Activated CD4-positive, alpha-beta T cell treated with anti-CD3 and anti-CD28 coated beads for 36 hours (primary cell): ENCODE measurements at regions not wholly inside any gene's neighbourhood (a gene's known extent, or its start where the extent isn't known, plus 50 kb on each side); places are given as distances from the start of the nearest gene placed in this dataset.

Source experiments
- ATAC-seq: fragments of 200-7000 bp; cut with Tn5 transposase; one replicate; pipeline ENCODE4 v1.10.0; 2021; ENCODE audit warnings: mild to moderate bottlenecking, moderate library complexity
- CTCF ChIA-PET: fragments of 350-600 bp; sonication (Branson Sonifier 250); formaldehyde crosslinking; loops from one replicate; lab custom pipeline; 2021; ENCODE audit warnings: antibody characterized with exemption; lab: Charles Lee
- POLR2A ChIA-PET: fragments of 350-600 bp; sonication (Branson Sonifier 250); formaldehyde crosslinking; loops from one replicate; lab custom pipeline; 2021; ENCODE audit warnings: antibody characterized with exemption, inconsistent platforms; lab: Charles Lee
- DNase-seq: peaks from one replicate; pipeline ENCODE4 v3.0.0-alpha.2; 2020
- H3K27ac Mint-ChIP-seq: one replicate; pipeline ENCODE4 v1.8.0; 2021; ENCODE audit warnings: mixed read lengths
- H3K27me3 Mint-ChIP-seq: one replicate; pipeline ENCODE4 v1.8.0; 2021; ENCODE audit warnings: mixed read lengths
- H3K36me3 Mint-ChIP-seq: one replicate; pipeline ENCODE4 v1.8.0; 2021; ENCODE audit warnings: low read depth, mixed read lengths
- H3K4me1 Mint-ChIP-seq: one replicate; pipeline ENCODE4 v1.8.0; 2021; ENCODE audit warnings: mixed read lengths
- H3K4me3 Mint-ChIP-seq: one replicate; pipeline ENCODE4 v1.8.0; 2021; ENCODE audit warnings: mild to moderate bottlenecking, moderate library complexity, mixed read lengths
- H3K9me3 Mint-ChIP-seq: one replicate; pipeline ENCODE4 v1.8.0; 2021; ENCODE audit warnings: low read depth, mixed read lengths
- intact Hi-C, 2 experiments: fragments of 100-400 bp; cut with DNase I in 1 of 2; cut with micrococcal nuclease in 1 of 2; formaldehyde crosslinking; loops; one replicate each; pipeline versions ENCODE4 v1.14.2 to v1.15.1; 2022 to 2024; cut with DNase I, micrococcal nuclease

DNA sequence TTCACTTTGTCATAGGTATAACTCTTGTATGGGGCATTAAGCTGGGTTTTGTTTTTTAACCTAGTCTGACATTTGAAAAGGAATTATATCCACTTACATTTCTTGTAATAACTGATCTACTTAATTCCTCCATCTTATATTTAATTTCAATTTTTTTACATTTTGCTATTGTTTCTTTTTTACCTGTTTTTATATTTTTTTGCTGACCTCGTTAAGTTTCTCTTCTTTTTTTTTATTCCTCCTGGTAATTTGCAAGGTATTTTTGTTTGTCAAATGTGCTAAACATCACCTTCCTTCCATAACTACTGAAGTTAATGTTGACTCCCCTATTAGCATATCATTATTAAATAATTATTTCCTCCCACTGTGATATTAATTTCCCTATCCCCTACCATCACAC is 87.7 kb upstream of the NR2F2 start:
- no peaks in the 10 kb centered on the region for H3K9me3 Mint-ChIP-seq
- CTCF ChIA-PET, result no interaction called here

DNA sequence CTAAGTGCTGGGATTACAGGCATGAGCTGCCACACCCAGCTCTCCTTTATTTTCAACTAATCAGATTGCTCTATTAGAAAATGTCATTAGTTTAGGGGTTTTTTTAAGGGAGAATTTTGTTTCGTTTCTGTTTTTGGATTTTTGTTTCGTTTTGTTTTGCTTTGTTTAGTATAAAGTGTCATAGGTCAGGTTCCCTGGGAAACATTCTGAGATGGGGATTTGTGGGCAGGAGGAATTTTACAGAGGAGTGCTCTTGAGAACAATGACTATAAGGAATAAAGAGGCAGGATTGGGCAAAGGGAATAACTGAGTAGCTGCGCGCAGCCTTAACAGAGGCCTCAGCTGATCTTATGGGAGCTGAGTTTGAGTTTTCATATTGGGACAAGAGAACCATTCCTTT is 86.8 kb upstream of the NR2F2 start:
- Mint-ChIP-seq H3K27ac (no peak overlapping the region), H3K4me1 (no peaks in the 10 kb centered on the region), H3K9me3 (no peaks in the 10 kb centered on the region), H3K36me3 (no peaks in the 10 kb centered on the region), H3K4me3 (no peak overlapping the region), H3K27me3 (peaks cover 9% of the 10 kb centered on the region)
- ChIA-PET POLR2A (no interaction called here), CTCF (no interaction called here)
- intact Hi-C loops, result no loop called here
- ATAC-seq (no peak), DNase-seq (no peak)

More for the DNA sequence above, 87.7 kb upstream of the NR2F2 start:
- Mint-ChIP-seq H3K27me3 (peaks cover 9% of the 10 kb centered on the region), H3K4me3 (no peak overlapping the region), H3K36me3 (no peaks in the 10 kb centered on the region), H3K27ac (no peak overlapping the region), H3K4me1 (no peaks in the 10 kb centered on the region)
- POLR2A ChIA-PET, result no interaction called here
- intact Hi-C loops, result no loop called here
- DNase-seq, result no peak
- no peak for ATAC-seq

DNA sequence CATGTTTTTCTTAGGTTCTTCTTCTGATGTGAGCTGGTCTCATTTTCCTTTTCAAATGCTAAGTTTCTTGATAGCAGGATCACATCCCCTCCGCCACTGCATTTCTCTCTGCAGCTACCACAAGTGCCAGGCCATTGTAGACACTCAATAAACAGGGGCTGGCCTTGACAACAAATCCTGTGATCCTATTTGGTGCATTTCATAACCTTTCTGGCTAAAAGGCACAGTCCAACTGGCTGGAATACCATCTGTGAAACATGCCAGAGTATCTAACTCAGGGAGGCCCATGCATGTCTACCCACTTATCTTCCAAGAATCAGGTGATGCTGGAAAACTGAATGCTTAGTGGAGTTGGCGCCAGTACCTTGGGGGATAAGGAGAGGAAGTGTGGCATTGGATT is 85.2 kb upstream of the NR2F2 start:
- Mint-ChIP-seq H3K27ac (no peak overlapping the region), H3K4me1 (no peaks in the 10 kb centered on the region), H3K36me3 (no peaks in the 10 kb centered on the region), H3K27me3 (peaks cover 9% of the 10 kb centered on the region), H3K4me3 (no peak overlapping the region), H3K9me3 (no peaks in the 10 kb centered on the region)
- ChIA-PET POLR2A (no interaction called here), CTCF (no interaction called here)
- intact Hi-C loops, result no loop called here
- no peak for ATAC-seq
- no peak for DNase-seq

DNA sequence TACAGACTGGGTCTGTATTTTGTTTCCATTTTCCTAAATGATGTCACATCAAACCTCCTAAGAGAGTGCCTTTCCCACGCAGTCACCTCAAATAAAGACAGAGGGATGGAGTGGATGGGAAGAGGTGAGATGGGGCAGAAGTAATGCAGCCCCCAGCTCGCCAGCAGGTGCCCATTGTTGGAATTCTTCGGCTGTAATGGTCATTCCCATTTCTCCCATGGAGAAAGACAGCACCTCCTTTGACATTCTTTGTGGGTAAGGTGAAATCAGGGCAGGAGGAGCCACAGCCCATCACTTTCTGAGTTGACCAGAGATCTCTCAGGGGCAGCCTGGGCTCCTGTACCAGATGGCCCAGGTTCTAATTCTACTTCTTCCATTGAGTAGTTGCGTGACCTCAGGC is 84.4 kb upstream of the NR2F2 start:
- Mint-ChIP-seq H3K9me3 (no peaks in the 10 kb centered on the region), H3K27me3 (peaks cover 9% of the 10 kb centered on the region), H3K36me3 (no peaks in the 10 kb centered on the region), H3K4me3 (no peak overlapping the region), H3K27ac (no peak overlapping the region), H3K4me1 (no peaks in the 10 kb centered on the region)
- ATAC-seq (no peak), DNase-seq (no peak)
- ChIA-PET POLR2A (no interaction called here), CTCF (no interaction called here)
- intact Hi-C loops, result no loop called here

DNA sequence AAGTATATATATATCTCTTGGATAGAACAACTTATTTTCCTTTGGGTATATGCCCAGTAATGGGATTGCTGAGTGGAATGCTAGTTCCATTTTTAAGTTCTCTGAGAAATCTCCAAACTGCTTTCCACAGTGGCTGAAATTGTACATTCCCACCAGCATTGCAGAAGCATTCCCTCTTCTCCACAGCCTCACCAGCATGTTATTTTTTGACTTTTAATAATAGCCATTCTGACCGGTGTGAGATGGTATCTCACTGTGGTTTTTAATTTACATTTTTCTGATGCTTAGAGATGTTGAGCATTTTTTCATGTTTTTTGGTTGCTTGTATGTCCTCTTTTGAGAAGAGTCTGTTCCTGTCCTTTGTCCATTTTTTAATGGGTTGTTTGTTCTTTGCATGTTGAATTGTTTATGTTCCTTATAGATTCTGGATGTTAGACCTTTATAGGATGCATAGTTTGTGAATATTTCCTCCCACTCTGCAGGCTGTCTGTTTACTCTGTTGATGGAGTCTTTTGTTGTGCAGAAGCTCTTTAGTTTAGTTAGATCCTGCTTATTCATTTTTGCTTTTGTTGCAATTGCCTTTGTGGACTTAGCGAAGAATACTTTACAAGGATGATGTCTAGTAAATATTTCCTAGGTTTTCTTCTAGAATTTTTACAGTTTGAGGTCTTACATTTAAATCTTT is 82.7 kb upstream of the NR2F2 start:
- peaks cover 12% of the 10 kb centered on the region for H3K27me3 Mint-ChIP-seq
- DNase-seq (no peak), ATAC-seq (no peak)
- peaks cover 2% of the 10 kb centered on the region for H3K9me3 Mint-ChIP-seq
- no peak overlapping the region for H3K4me3 Mint-ChIP-seq
- ChIA-PET POLR2A (no interaction called here), CTCF (no interaction called here)
- intact Hi-C loops, result no loop called here
- no peak overlapping the region for H3K27ac Mint-ChIP-seq
- no peaks in the 10 kb centered on the region for H3K4me1 Mint-ChIP-seq
- no peaks in the 10 kb centered on the region for H3K36me3 Mint-ChIP-seq

DNA sequence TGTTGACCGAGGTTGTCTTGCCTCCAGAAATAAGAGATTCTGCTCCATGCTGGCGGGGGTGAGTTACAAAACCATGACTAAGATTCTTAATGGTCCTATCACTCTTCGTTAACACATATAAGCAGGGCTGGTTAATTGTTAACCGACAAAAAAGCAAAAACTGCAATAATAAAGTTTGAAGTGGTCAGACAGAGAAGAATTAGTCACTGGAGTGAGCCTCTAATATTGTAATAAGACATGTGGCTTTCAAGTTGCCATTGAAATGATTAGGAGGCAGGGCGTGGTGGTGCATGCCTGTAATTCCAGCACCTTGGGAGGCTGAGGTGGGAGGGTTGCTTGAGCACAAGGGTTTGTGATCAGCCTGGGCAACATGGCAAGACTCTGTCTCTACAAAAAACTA is 78.4 kb upstream of the NR2F2 start:
- ChIA-PET POLR2A (no interaction called here), CTCF (no interaction called here)
- no peak for ATAC-seq
- H3K27me3 Mint-ChIP-seq, result peaks cover 3% of the 10 kb centered on the region
- no peak overlapping the region for H3K27ac Mint-ChIP-seq
- peaks cover 6% of the 10 kb centered on the region for H3K9me3 Mint-ChIP-seq
- no peaks in the 10 kb centered on the region for H3K36me3 Mint-ChIP-seq
- H3K4me1 Mint-ChIP-seq, result no peaks in the 10 kb centered on the region
- DNase-seq, result no peak
- intact Hi-C loops, result no loop called here
- H3K4me3 Mint-ChIP-seq, result no peak overlapping the region

DNA sequence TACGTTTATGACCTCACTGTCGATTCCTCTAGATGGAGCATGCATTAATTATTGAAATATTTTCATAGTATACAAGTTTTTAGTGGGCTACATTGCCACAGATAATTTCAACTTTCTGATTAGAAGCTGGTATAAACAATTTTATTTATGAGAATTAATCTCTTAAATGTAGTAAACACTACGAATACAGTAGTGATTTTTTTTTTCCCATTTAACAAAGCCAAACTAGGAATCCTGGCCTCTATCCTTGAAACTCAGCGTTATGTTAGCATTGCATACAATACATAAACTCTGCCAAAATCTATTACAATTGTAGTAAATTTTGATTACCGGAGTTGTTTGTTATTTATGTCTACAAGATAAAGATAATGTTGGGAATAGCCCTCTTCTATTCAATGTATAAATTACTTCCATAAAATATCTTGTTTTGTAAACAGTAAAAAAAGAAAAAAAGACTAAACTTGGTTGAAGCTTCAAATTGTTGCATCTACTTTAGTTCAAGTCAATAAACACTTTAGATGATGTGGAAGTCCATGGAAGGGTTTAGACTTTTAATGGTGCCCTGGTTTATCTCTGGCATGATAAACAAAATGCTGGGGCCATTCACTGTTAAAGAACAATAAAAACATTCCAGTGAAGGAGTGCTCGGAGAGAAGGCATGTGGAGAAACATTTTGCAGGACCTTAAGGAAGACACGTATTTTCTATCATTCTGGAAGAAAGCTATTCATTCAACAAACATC is 77.3 kb upstream of the NR2F2 start:
- no peak overlapping the region for H3K4me3 Mint-ChIP-seq
- H3K36me3 Mint-ChIP-seq, result no peaks in the 10 kb centered on the region
- peaks cover 3% of the 10 kb centered on the region for H3K27me3 Mint-ChIP-seq
- H3K27ac Mint-ChIP-seq, result no peak overlapping the region
- ChIA-PET CTCF (interaction anchor here (0.6 kb wide), 1 partner anchor 140 kb away, joined by 3 read pairs; no protein-coding TSS in a partner anchor), POLR2A (no interaction called here)
- H3K9me3 Mint-ChIP-seq, result peaks cover 6% of the 10 kb centered on the region
- no peaks in the 10 kb centered on the region for H3K4me1 Mint-ChIP-seq
- ATAC-seq (no peak), DNase-seq (no peak)
- intact Hi-C loops, result no loop called here

DNA sequence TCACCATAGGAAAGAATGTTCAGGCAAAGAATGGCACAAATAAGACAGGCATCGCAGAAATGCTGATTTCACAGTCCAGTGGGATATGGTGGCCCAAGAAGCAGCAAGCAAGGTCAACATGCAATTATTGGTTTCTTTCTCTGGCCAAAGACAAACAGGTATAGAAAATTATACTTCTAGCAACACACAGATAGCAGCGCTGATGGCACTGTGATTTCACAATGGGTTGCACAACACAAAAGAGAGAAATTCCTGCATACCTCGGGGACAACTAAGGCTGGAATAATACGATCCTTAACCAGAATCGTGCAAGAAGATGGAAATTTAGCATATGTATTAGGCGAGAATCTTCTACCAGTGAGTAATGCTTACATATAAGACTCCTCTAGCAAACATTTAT is 76.3 kb upstream of the NR2F2 start:
- peaks cover 6% of the 10 kb centered on the region for H3K9me3 Mint-ChIP-seq
- CTCF ChIA-PET, result no interaction called here
- no peaks in the 10 kb centered on the region for H3K36me3 Mint-ChIP-seq
- H3K27me3 Mint-ChIP-seq, result peaks cover 3% of the 10 kb centered on the region
- H3K4me3 Mint-ChIP-seq, result no peak overlapping the region
- no peak overlapping the region for H3K27ac Mint-ChIP-seq
- ATAC-seq (no peak), DNase-seq (no peak)
- intact Hi-C loops, result no loop called here
- POLR2A ChIA-PET, result no interaction called here
- no peaks in the 10 kb centered on the region for H3K4me1 Mint-ChIP-seq

DNA sequence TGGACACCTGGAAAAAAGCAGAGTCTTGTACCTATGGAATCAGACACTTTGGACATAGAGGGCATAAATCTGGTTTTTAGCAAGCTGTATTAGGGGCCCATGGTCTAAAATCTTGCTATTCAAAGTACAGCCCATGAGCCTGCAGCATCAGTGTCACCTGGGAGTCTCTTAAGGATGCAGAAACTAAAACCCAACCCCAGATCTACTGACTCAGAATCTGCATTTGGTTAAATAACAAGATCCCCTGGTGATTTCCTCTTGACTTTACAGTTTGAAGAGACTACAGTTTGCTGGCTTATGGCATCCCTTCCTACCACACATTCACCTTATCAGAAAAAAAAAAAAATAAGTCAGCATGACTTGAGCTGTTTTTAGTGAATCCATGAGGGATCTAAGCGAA is 74.9 kb upstream of the NR2F2 start:
- Mint-ChIP-seq H3K27ac (no peak overlapping the region), H3K9me3 (peaks cover 6% of the 10 kb centered on the region), H3K4me3 (no peak overlapping the region), H3K27me3 (peaks cover 5% of the 10 kb centered on the region), H3K36me3 (no peaks in the 10 kb centered on the region), H3K4me1 (no peaks in the 10 kb centered on the region)
- CTCF ChIA-PET, result no interaction called here
- intact Hi-C loops, result no loop called here
- POLR2A ChIA-PET, result no interaction called here
- ATAC-seq, result no peak
- DNase-seq, result no peak

DNA sequence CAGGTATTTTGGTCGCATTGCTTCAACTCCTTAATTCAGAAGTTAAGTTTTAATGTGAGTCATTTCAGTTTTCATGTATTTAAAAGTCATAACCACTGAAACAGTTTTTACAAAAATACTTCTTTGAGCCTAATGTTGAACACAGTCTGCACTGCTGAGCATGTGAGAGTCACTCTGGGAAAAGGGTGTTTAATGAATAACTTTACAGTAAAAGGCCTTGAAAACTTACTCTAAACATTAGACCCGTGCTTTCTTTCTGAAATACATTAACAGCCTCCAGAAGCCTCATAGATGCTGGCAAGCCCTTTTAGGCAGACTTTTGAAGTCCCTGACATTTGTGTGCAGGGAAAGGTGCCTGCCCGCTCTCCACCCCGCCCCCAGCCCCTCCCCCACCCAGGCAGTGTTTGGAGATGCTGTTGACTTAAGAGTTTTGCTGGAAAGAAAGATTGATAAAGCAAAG is 68.9 kb upstream of the NR2F2 start:
- intact Hi-C loops, result no loop called here
- Mint-ChIP-seq H3K4me3 (no peak overlapping the region), H3K27ac (no peak overlapping the region), H3K36me3 (no peaks in the 10 kb centered on the region), H3K4me1 (no peaks in the 10 kb centered on the region), H3K27me3 (peaks cover 8% of the 10 kb centered on the region), H3K9me3 (no peaks in the 10 kb centered on the region)
- ChIA-PET POLR2A (no interaction called here), CTCF (interaction anchor here (0.6 kb wide), 1 partner anchor 9 kb away, joined by 3 read pairs; no protein-coding TSS in a partner anchor)
- DNase-seq, result no peak
- ATAC-seq, result no peak

DNA sequence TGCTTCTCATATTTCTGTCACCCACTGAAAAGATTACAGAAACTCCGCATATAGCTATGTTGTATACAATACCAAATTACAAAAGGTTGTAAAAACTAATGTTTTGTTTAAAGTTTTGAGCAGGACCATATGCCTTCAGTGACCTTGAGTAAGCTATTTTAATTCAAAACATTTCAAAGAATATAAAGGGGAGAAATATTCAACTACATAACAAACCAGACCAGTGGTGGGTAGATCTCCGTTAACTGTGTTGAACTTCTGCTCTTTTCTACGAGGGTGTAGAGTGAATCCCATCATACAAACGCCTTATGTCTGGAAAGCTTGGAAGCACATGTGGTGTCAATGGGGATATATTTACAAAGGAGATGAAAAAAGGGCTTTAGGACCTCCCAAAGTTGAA is 68.4 kb upstream of the NR2F2 start:
- CTCF ChIA-PET, result interaction anchor here (0.6 kb wide), 1 partner anchor 8 kb away, joined by 3 read pairs; no protein-coding TSS in a partner anchor
- H3K4me1 Mint-ChIP-seq, result no peaks in the 10 kb centered on the region
- H3K4me3 Mint-ChIP-seq, result no peak overlapping the region
- H3K27me3 Mint-ChIP-seq, result peaks cover 8% of the 10 kb centered on the region
- no peak for ATAC-seq
- intact Hi-C loops, result no loop called here
- POLR2A ChIA-PET, result no interaction called here
- no peaks in the 10 kb centered on the region for H3K9me3 Mint-ChIP-seq
- DNase-seq, result no peak
- H3K27ac Mint-ChIP-seq, result no peak overlapping the region
- H3K36me3 Mint-ChIP-seq, result no peaks in the 10 kb centered on the region
